ENCODE measurements at regions not wholly inside any gene's neighbourhood (a gene's known extent, or its start where the extent isn't known, plus 50 kb on each side); places are given as distances from the start of the nearest gene placed in this dataset.

- Histone ChIP-seq H3K4me3 (replicated peaks in 1 of 3; ENCODE audit: insufficient read depth in 1 of 3, low read depth in 1 of 3, low read length in 3 of 3) (no peak overlapping the region), H4K20me1 (replicated peaks; ENCODE audit: control insufficient read depth, extremely low read depth, insufficient read depth, low read length) (no peaks in the 10 kb centered on the region), H3K79me2 (ENCODE audit: control insufficient read depth, insufficient read depth, low read length) (no peaks in the 10 kb centered on the region), H3K27ac (ENCODE audit: insufficient read depth, low read depth, low read length) (no peak overlapping the region), H3K4me1 (ENCODE audit: control insufficient read depth, extremely low read depth, insufficient read depth, low read length) (no peaks in the 10 kb centered on the region), H3K36me3 (ENCODE audit: control insufficient read depth in 2 of 2, extremely low read depth in 1 of 2, insufficient read depth in 2 of 2, low read length in 2 of 2) (no peaks in the 10 kb centered on the region), H3K9me1 (replicated peaks; ENCODE audit: control insufficient read depth, extremely low read depth, insufficient read depth, low read length) (no peaks in the 10 kb centered on the region), H3K27me3 (ENCODE audit: control insufficient read depth in 2 of 2, insufficient read depth in 2 of 2, low read length in 2 of 2) (no peaks in the 10 kb centered on the region), H3K4me2 (ENCODE audit: insufficient read depth, low read length) (no peak overlapping the region), H2AFZ (ENCODE audit: low read depth, low read length) (no peak overlapping the region), H3K9me3 (replicated peaks; ENCODE audit: control insufficient read depth, insufficient read depth, low read length) (peaks cover 2% of the 10 kb centered on the region), H3K9ac (replicated peaks; ENCODE audit: extremely low read depth, insufficient read depth, low read length) (no peak overlapping the region)
- BruUV-seq (replicated peaks) = no TSS peak
- ChIA-PET CTCF (no interaction called here), POLR2A (no interaction called here)
- FAIRE-seq (no peak), DNase-seq (ENCODE audit: low read depth, low spot score) (no peak)
- TF ChIP-seq MYC (IDR thresholded peaks at IDR 0.05; ENCODE audit: low read depth, low read length) (no peak), MAX (IDR thresholded peaks at IDR 0.05; ENCODE audit: insufficient read depth, insufficient read length) (no peak), FOS (IDR thresholded peaks at IDR 0.05; ENCODE audit: borderline replicate concordance, insufficient read depth, low read length) (no peak), JUN (IDR thresholded peaks at IDR 0.05; ENCODE audit: borderline replicate concordance, insufficient read depth, insufficient read length, low read depth) (no peak), CTCF (IDR thresholded peaks at IDR 0.05; ENCODE audit: extremely low read depth in 1 of 2, insufficient read depth in 1 of 2, low read depth in 1 of 2, low read length in 2 of 2) (no peak), POLR2A (IDR thresholded peaks at IDR 0.05; ENCODE audit: low read depth, low read length) (no peak), POLR2AphosphoS5 (IDR thresholded peaks at IDR 0.05; ENCODE audit: insufficient read depth, low read depth, low read length) (no peak), EZH2 (IDR thresholded peaks at IDR 0.05; ENCODE audit: borderline replicate concordance, low read depth, low read length, severe bottlenecking) (no peak), GATA2 (IDR thresholded peaks at IDR 0.05; ENCODE audit: insufficient read depth, insufficient read length, low read depth, low read length) (no peak)
- intact Hi-C loops (cut with micrococcal nuclease) (no loop called here), dilution Hi-C loops (cut with MboI; ENCODE audit: extremely low pct_ligation_motif_present, low sequenced_read_pairs) (no loop called here)
Measured at GRCh38 chr9:103186959-103187358, 191.8 kb downstream of the CYLC2 start.
